GM19395 (cell line): ENCODE measurements at regions not wholly inside any gene's neighbourhood (a gene's known extent, or its start where the extent isn't known, plus 50 kb on each side); places are given as distances from the start of the nearest gene placed in this dataset.

Source experiments
- ATAC-seq: cut with Tn5 transposase; IDR thresholded peaks from one replicate; pipeline ENCODE4 v1.9.1; 2021; ENCODE audit warnings: mild to moderate bottlenecking, moderate library complexity; ENCODE audit not compliant: unreplicated experiment

GRCh38 chr6:15960740-15961634 is 167.9 kb upstream of the MYLIP start:
- ATAC-seq = no peak

GRCh38 chr6:15957655-15958169 is 171.2 kb upstream of the MYLIP start:
- ATAC-seq = no peak

- no peak for ATAC-seq
Observed at GRCh38 chr6:15956205-15957106, 172.4 kb upstream of the MYLIP start.

- no peak for ATAC-seq
Observed at GRCh38 chr6:15955484-15955883, 173.4 kb upstream of the MYLIP start.

- ATAC-seq = no peak
Observed at GRCh38 chr6:15953152-15953880, 175.6 kb upstream of the MYLIP start.

GRCh38 chr6:15952231-15953151 is 176.4 kb upstream of the MYLIP start:
- ATAC-seq = no peak

- ATAC-seq = no peak
Observed at GRCh38 chr6:15950962-15951569, 177.8 kb upstream of the MYLIP start.

GRCh38 chr6:15949982-15950381 is 178.9 kb upstream of the MYLIP start:
- ATAC-seq = no peak

- no peak for ATAC-seq
Observed at GRCh38 chr6:15948930-15949900, 179.7 kb upstream of the MYLIP start.

GRCh38 chr6:15947923-15948322 is 181.0 kb upstream of the MYLIP start:
- no peak for ATAC-seq

- ATAC-seq = no peak
Observed at GRCh38 chr6:15947436-15947835, 181.4 kb upstream of the MYLIP start.

GRCh38 chr6:15946701-15947385 is 182.0 kb upstream of the MYLIP start:
- no peak for ATAC-seq

GRCh38 chr6:15945593-15946159 is 183.2 kb upstream of the MYLIP start:
- no peak for ATAC-seq

- ATAC-seq = no peak
Observed at GRCh38 chr6:15943423-15943822, 185.5 kb upstream of the MYLIP start.

GRCh38 chr6:15941168-15941567 is 187.7 kb upstream of the MYLIP start:
- no peak for ATAC-seq

GRCh38 chr6:15938107-15938506 is 190.8 kb upstream of the MYLIP start:
- ATAC-seq = no peak

GRCh38 chr6:15937602-15938001 is 191.3 kb upstream of the MYLIP start:
- no peak for ATAC-seq
